Adrenal gland (tissue), 9 donors: ENCODE measurements at regions not wholly inside any gene's neighbourhood (a gene's known extent, or its start where the extent isn't known, plus 50 kb on each side); places are given as distances from the start of the nearest gene placed in this dataset.

Source experiments
- DNase-seq, 7 donors: peaks; one replicate each; pipeline ENCODE4 v3.0.0-alpha.2; 2019 to 2020
- H3K27ac ChIP-seq, 5 donors: fragments of 200-600 bp; sonication (generic) in 4 of 5; 1 replicate in 3 of 5; 2 replicates in 2 of 5; pipeline versions ENCODE4 v1.5.1 to v1.8.0; 2016 to 2020; ENCODE audit warnings: mild to moderate bottlenecking in 1 of 5
- H3K27me3 ChIP-seq: fragments of 200-600 bp; 2 replicates; pipeline ENCODE4 v1.8.0; 2021
- H3K36me3 ChIP-seq, 2 donors: fragments of 200-600 bp; replicated peaks in 1 of 2; 1 replicate in 1 of 2; 2 replicates in 1 of 2; pipeline versions ENCODE4 v1.5.1 to v1.8.0; 2018 to 2022
- H3K4me1 ChIP-seq, 2 donors: fragments of 200-600 bp; replicated peaks in 1 of 2; 1 replicate in 1 of 2; 2 replicates in 1 of 2; pipeline versions ENCODE4 v1.5.1 to v1.8.0; 2018 to 2021
- H3K4me3 ChIP-seq, 4 donors: fragments of 200-600 bp; sonication (generic) in 3 of 4; one replicate each; pipeline ENCODE4 v1.5.1; 2016 to 2018
- H3K9me3 ChIP-seq, 3 donors: fragments of 200-600 bp; sonication (generic) in 1 of 3; replicated peaks in 1 of 3; 1 replicate in 2 of 3; 2 replicates in 1 of 3; pipeline versions ENCODE4 v1.5.1 to v1.8.0; 2016 to 2021
- CTCF ChIP-seq, 6 experiments: fragments of 450-650 bp in 4 of 6; fragments of 200-600 bp in 2 of 6; sonication (generic) in 1 of 6; IDR thresholded peaks; 1 replicate in 5 of 6; 2 replicates in 1 of 6; pipeline versions ENCODE4 v1.5.1 to v1.8.0; 2016 to 2021; ENCODE audit warnings: antibody characterized with exemption in 6 of 6, mild to moderate bottlenecking in 2 of 6, moderate library complexity in 1 of 6
- POLR2A ChIP-seq, 2 donors: fragments of 450-650 bp; IDR thresholded peaks; one replicate each; pipeline ENCODE4 v1.6.1; 2017; ENCODE audit warnings: antibody characterized with exemption in 2 of 2, mild to moderate bottlenecking in 2 of 2, moderate library complexity in 1 of 2
- WGBS, 4 donors: extraction: QIAGEN DNeasy Blood & Tissue Kit in 2 of 4; methylation state at CpG; one replicate each; pipeline versions ENCODE4 v1.1.5 to v1.1.7; 2013 to 2017; 5-methylcytosine and 5-hydroxymethylcytosine counted together
- intact Hi-C, 2 donors: fragments of 100-400 bp; cut with DNase I; formaldehyde crosslinking; loops; one replicate each; pipeline versions ENCODE4 v1.14.1 to v1.15.0; 2022 to 2023
- donor health status: healthy with polysubstance abuse.
- donor health status: Bipolar disorder and iron deficiency.
- donor health status: DM: yes; HTN: yes; CAD: no.
- donor health status: DM: no; HTN: no; CAD: no.
- donor health status: DM: no; HTN: no; CAD: no.

GRCh38 chr12:71304306-71304705 lies 135.3 kb upstream of the LGR5 start:
- no peak for TF ChIP-seq CTCF (IDR thresholded peaks at IDR 0.05)
- TF ChIP-seq POLR2A (IDR thresholded peaks at IDR 0.05), result no peak
- 88 to 95% (median 94%) methylated on average over 3 of the region's 3 CpGs for WGBS, 4 donors

DNA sequence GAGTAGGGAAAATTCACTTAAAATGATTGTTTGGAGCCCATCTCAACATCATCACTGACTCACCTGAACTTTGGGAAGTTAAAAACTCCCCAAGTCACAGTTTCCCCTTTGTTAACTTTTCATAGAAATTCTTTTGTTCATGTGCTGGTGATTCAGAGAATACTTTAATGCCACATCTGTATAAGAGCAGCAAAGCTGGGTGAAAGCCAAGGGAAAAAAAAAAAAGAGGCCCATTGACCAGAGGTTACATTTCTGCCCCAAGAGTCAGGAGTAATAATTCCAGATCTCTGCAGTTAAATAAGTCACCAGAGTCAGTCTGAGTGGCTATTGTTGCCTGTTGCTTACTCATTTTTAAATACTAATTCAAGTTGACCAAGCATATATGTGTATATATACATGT lies 136.4 kb upstream of the LGR5 start:
- Histone ChIP-seq H3K4me1 (no peaks in the 10 kb centered on the region), H3K4me3 (no peak overlapping the region), H3K36me3 (no peaks in the 10 kb centered on the region), H3K27ac (no peak overlapping the region), H3K27me3 (no peaks in the 10 kb centered on the region), H3K9me3 (no peaks in the 10 kb centered on the region)
- no peak for DNase-seq
- TF ChIP-seq POLR2A (IDR thresholded peaks at IDR 0.05) (no peak), CTCF (IDR thresholded peaks at IDR 0.05) (no peak)
- intact Hi-C loops, result no loop called here

More at GRCh38 chr12:71304306-71304705, 135.3 kb upstream of the LGR5 start:
- Histone ChIP-seq H3K9me3 (no peaks in the 10 kb centered on the region), H3K4me1 (no peaks in the 10 kb centered on the region), H3K36me3 (no peaks in the 10 kb centered on the region), H3K27ac (no peak overlapping the region), H3K4me3 (no peak overlapping the region), H3K27me3 (no peaks in the 10 kb centered on the region)
- intact Hi-C loops, result no loop called here
- DNase-seq, result no peak

DNA sequence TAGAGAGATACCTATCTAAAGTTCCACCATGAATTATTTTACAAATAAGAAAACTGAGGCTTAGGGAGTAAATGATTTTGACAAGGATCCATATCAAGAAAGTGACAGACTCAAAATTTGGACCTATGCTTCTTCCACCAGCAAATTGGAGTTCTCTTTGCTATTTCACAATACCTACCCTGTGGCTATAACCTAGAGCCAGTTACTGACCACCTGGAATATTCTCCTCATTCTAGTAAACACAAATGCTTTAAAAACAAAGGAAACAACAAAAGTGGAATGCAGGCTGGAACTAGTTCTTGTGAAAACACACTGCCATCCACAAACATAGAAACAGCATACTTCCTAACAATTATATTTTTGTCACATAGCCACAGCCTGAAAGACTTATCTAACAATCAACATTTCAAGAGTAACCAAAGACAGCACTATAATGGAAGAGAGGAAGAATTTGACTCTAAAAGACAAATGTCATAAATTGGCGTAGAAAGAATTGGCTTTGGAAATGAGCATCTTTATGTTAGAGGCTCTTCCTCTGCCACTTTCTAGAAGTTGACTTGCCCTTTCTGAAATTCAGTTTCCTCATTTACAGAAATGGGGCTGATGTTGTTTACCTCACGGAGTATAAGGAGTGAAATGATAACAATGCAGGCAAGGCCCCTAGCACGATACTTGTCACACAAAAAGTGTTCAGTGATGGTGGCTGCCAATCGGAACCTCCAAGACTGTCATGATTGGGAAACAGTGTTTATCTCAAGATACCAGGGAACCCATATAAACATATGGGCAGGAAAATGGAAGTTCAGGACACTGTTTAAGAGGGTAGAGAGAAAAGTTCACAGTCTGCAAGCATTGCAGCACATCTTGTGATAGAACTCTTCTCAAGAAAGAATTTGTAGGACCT lies 138.6 kb upstream of the LGR5 start:
- TF ChIP-seq POLR2A (IDR thresholded peaks at IDR 0.05) (no peak), CTCF (IDR thresholded peaks at IDR 0.05) (no peak)
- no peak for DNase-seq
- no peak overlapping the region for H3K27ac ChIP-seq
- H3K4me1 ChIP-seq, result no peaks in the 10 kb centered on the region
- no peaks in the 10 kb centered on the region for H3K27me3 ChIP-seq
- H3K4me3 ChIP-seq, result no peak overlapping the region
- intact Hi-C loops, result no loop called here
- H3K36me3 ChIP-seq, result no peaks in the 10 kb centered on the region
- WGBS, 4 donors, result 89 to 91% (median 90%) methylated on average over 4 of the region's 4 CpGs
- no peaks in the 10 kb centered on the region for H3K9me3 ChIP-seq

- intact Hi-C loops, result no loop called here
- Histone ChIP-seq H3K4me1 (no peaks in the 10 kb centered on the region), H3K4me3 (no peak overlapping the region), H3K9me3 (no peaks in the 10 kb centered on the region), H3K36me3 (no peaks in the 10 kb centered on the region), H3K27me3 (no peaks in the 10 kb centered on the region), H3K27ac (no peak overlapping the region)
- DNase-seq, result no peak
- WGBS, 4 donors, result 68 to 80% (median 75%) methylated on average over 5 to 6 of the region's 6 CpGs
- TF ChIP-seq CTCF (IDR thresholded peaks at IDR 0.05) (no peak), POLR2A (IDR thresholded peaks at IDR 0.05) (no peak)
Observed at GRCh38 chr12:71299541-71300376, 139.8 kb upstream of the LGR5 start.
